ENCODE measurements at regions not wholly inside any gene's neighbourhood (a gene's known extent, or its start where the extent isn't known, plus 50 kb on each side); places are given as distances from the start of the nearest gene placed in this dataset.

- no peaks in the 10 kb centered on the region for H3K36me3 Mint-ChIP-seq (ENCODE audit: low read depth)
- no peak overlapping the region for H3K27ac Mint-ChIP-seq
- no peaks in the 10 kb centered on the region for H3K4me1 Mint-ChIP-seq (ENCODE audit: low read depth)
- intact Hi-C loops (cut with micrococcal nuclease): no loop called here
- H3K4me3 Mint-ChIP-seq: no peak overlapping the region
- CTCF ChIA-PET: no interaction called here
- H3K9me3 Mint-ChIP-seq: peaks cover 3% of the 10 kb centered on the region
- DNase-seq: no peak
- H3K27me3 Mint-ChIP-seq (ENCODE audit: low read depth): no peaks in the 10 kb centered on the region
Observed at GRCh38 chr18:29176681-29177080, 999.8 kb upstream of the CDH2 start.

- H3K4me3 Mint-ChIP-seq: no peak overlapping the region
- no peak for DNase-seq
- H3K27me3 Mint-ChIP-seq (ENCODE audit: low read depth): no peaks in the 10 kb centered on the region
- peaks cover 3% of the 10 kb centered on the region for H3K9me3 Mint-ChIP-seq
- H3K4me1 Mint-ChIP-seq (ENCODE audit: low read depth): no peaks in the 10 kb centered on the region
- H3K36me3 Mint-ChIP-seq (ENCODE audit: low read depth): no peaks in the 10 kb centered on the region
- H3K27ac Mint-ChIP-seq: no peak overlapping the region
- CTCF ChIA-PET: no interaction called here
- intact Hi-C loops (cut with micrococcal nuclease): no loop called here
Observed at GRCh38 chr18:29174891-29175290, 998.0 kb upstream of the CDH2 start.

- no peaks in the 10 kb centered on the region for H3K27me3 Mint-ChIP-seq (ENCODE audit: low read depth)
- peaks cover 6% of the 10 kb centered on the region for H3K9me3 Mint-ChIP-seq
- no peak overlapping the region for H3K27ac Mint-ChIP-seq
- intact Hi-C loops (cut with micrococcal nuclease): no loop called here
- no peaks in the 10 kb centered on the region for H3K36me3 Mint-ChIP-seq (ENCODE audit: low read depth)
- CTCF ChIA-PET: no interaction called here
- H3K4me3 Mint-ChIP-seq: no peak overlapping the region
- no peaks in the 10 kb centered on the region for H3K4me1 Mint-ChIP-seq (ENCODE audit: low read depth)
- DNase-seq: no peak
Observed at GRCh38 chr18:29172756-29173067, 995.8 kb upstream of the CDH2 start.

GRCh38 chr18:29171892-29172755 lies 995.2 kb upstream of the CDH2 start:
- intact Hi-C loops (cut with micrococcal nuclease): no loop called here
- no peak overlapping the region for H3K27ac Mint-ChIP-seq
- no peak for DNase-seq
- H3K36me3 Mint-ChIP-seq (ENCODE audit: low read depth): no peaks in the 10 kb centered on the region
- peaks cover 8% of the 10 kb centered on the region for H3K9me3 Mint-ChIP-seq
- H3K27me3 Mint-ChIP-seq (ENCODE audit: low read depth): no peaks in the 10 kb centered on the region
- no peaks in the 10 kb centered on the region for H3K4me1 Mint-ChIP-seq (ENCODE audit: low read depth)
- no peak overlapping the region for H3K4me3 Mint-ChIP-seq
- CTCF ChIA-PET: no interaction called here

GRCh38 chr18:29169599-29169998 lies 992.7 kb upstream of the CDH2 start:
- intact Hi-C loops (cut with micrococcal nuclease): no loop called here
- Mint-ChIP-seq H3K9me3 (peaks cover 14% of the 10 kb centered on the region), H3K27me3 (ENCODE audit: low read depth) (no peaks in the 10 kb centered on the region), H3K4me1 (ENCODE audit: low read depth) (no peaks in the 10 kb centered on the region), H3K4me3 (no peak overlapping the region), H3K27ac (no peak overlapping the region), H3K36me3 (ENCODE audit: low read depth) (no peaks in the 10 kb centered on the region)
- no peak for DNase-seq
- CTCF ChIA-PET: interaction anchor here (0.6 kb wide), 1 partner anchor 91 kb away, joined by 3 read pairs; no protein-coding TSS in a partner anchor

- intact Hi-C loops (cut with micrococcal nuclease): no loop called here
- Mint-ChIP-seq H3K4me1 (ENCODE audit: low read depth) (no peaks in the 10 kb centered on the region), H3K27ac (no peak overlapping the region), H3K36me3 (ENCODE audit: low read depth) (no peaks in the 10 kb centered on the region), H3K9me3 (peaks cover 13% of the 10 kb centered on the region), H3K27me3 (ENCODE audit: low read depth) (no peaks in the 10 kb centered on the region), H3K4me3 (no peak overlapping the region)
- DNase-seq: no peak
- CTCF ChIA-PET: no interaction called here
Observed at GRCh38 chr18:29164993-29165599, 988.2 kb upstream of the CDH2 start.

GRCh38 chr18:29164020-29164706 lies 987.2 kb upstream of the CDH2 start:
- intact Hi-C loops (cut with micrococcal nuclease): no loop called here
- H3K36me3 Mint-ChIP-seq (ENCODE audit: low read depth): no peaks in the 10 kb centered on the region
- H3K4me1 Mint-ChIP-seq (ENCODE audit: low read depth): no peaks in the 10 kb centered on the region
- H3K9me3 Mint-ChIP-seq: peaks cover 11% of the 10 kb centered on the region
- no peak overlapping the region for H3K27ac Mint-ChIP-seq
- no peaks in the 10 kb centered on the region for H3K27me3 Mint-ChIP-seq (ENCODE audit: low read depth)
- no peak for DNase-seq
- no peak overlapping the region for H3K4me3 Mint-ChIP-seq
- CTCF ChIA-PET: no interaction called here

- no peak for DNase-seq
- Mint-ChIP-seq H3K27ac (no peak overlapping the region), H3K9me3 (peaks cover 11% of the 10 kb centered on the region), H3K4me3 (no peak overlapping the region), H3K27me3 (ENCODE audit: low read depth) (no peaks in the 10 kb centered on the region), H3K36me3 (ENCODE audit: low read depth) (no peaks in the 10 kb centered on the region), H3K4me1 (ENCODE audit: low read depth) (no peaks in the 10 kb centered on the region)
- intact Hi-C loops (cut with micrococcal nuclease): no loop called here
- CTCF ChIA-PET: no interaction called here
Observed at GRCh38 chr18:29163596-29163995, 986.7 kb upstream of the CDH2 start.

GRCh38 chr18:29161429-29161828 lies 984.5 kb upstream of the CDH2 start:
- H3K4me1 Mint-ChIP-seq (ENCODE audit: low read depth): no peaks in the 10 kb centered on the region
- CTCF ChIA-PET: no interaction called here
- H3K9me3 Mint-ChIP-seq: peaks cover 7% of the 10 kb centered on the region
- H3K27me3 Mint-ChIP-seq (ENCODE audit: low read depth): no peaks in the 10 kb centered on the region
- no peaks in the 10 kb centered on the region for H3K36me3 Mint-ChIP-seq (ENCODE audit: low read depth)
- H3K4me3 Mint-ChIP-seq: no peak overlapping the region
- no peak for DNase-seq
- intact Hi-C loops (cut with micrococcal nuclease): no loop called here
- H3K27ac Mint-ChIP-seq: no peak overlapping the region

- no peak overlapping the region for H3K27ac Mint-ChIP-seq
- intact Hi-C loops (cut with micrococcal nuclease): no loop called here
- no peaks in the 10 kb centered on the region for H3K36me3 Mint-ChIP-seq (ENCODE audit: low read depth)
- CTCF ChIA-PET: no interaction called here
- DNase-seq: no peak
- no peak overlapping the region for H3K4me3 Mint-ChIP-seq
- peaks cover 5% of the 10 kb centered on the region for H3K9me3 Mint-ChIP-seq
- H3K4me1 Mint-ChIP-seq (ENCODE audit: low read depth): no peaks in the 10 kb centered on the region
- H3K27me3 Mint-ChIP-seq (ENCODE audit: low read depth): no peaks in the 10 kb centered on the region
Observed at GRCh38 chr18:29160170-29160569, 983.2 kb upstream of the CDH2 start.

GRCh38 chr18:29157905-29158304 lies 981.0 kb upstream of the CDH2 start:
- Mint-ChIP-seq H3K36me3 (ENCODE audit: low read depth) (no peaks in the 10 kb centered on the region), H3K4me1 (ENCODE audit: low read depth) (no peaks in the 10 kb centered on the region)
- CTCF ChIA-PET: no interaction called here

GRCh38 chr18:29157057-29157780 lies 980.3 kb upstream of the CDH2 start:
- no peak for DNase-seq
- Mint-ChIP-seq H3K36me3 (ENCODE audit: low read depth) (no peaks in the 10 kb centered on the region), H3K27ac (no peak overlapping the region), H3K27me3 (ENCODE audit: low read depth) (no peaks in the 10 kb centered on the region), H3K4me3 (no peak overlapping the region), H3K4me1 (ENCODE audit: low read depth) (no peaks in the 10 kb centered on the region), H3K9me3 (peaks cover 11% of the 10 kb centered on the region)
- intact Hi-C loops (cut with micrococcal nuclease): no loop called here
- CTCF ChIA-PET: no interaction called here

More at GRCh38 chr18:29157905-29158304, 981.0 kb upstream of the CDH2 start:
- DNase-seq: no peak
- Mint-ChIP-seq H3K4me3 (no peak overlapping the region), H3K27me3 (ENCODE audit: low read depth) (no peaks in the 10 kb centered on the region), H3K27ac (no peak overlapping the region), H3K9me3 (peaks cover 10% of the 10 kb centered on the region)
- intact Hi-C loops (cut with micrococcal nuclease): no loop called here

Data from activated naive CD4-positive, alpha-beta T cell treated with anti-CD3 and anti-CD28 coated beads for 36 hours (primary cell).